MCF 10A (cell line): ENCODE measurements at regions not wholly inside any gene's neighbourhood (a gene's known extent, or its start where the extent isn't known, plus 50 kb on each side); places are given as distances from the start of the nearest gene placed in this dataset.

Source experiments
- BruUV-seq: library from RNA; stranded (reverse); fragments of 400-500 nt; replicated peaks from 2 replicates; lab custom pipeline; 2021; lab: Mats Ljungman, UMichigan
- CTCF ChIA-PET: fragments of 300-600 bp; sonication (Branson Sonifier 250); formaldehyde crosslinking; extraction: SDS; loops from one replicate; lab custom pipeline; 2021; ENCODE audit warnings: antibody characterized with exemption, inconsistent platforms; lab: Yijun Ruan, JAX
- POLR2A ChIA-PET: fragments of 300-600, 350-650 bp; sonication (Branson Sonifier 250); formaldehyde crosslinking; extraction: SDS; loops from one replicate; lab custom pipeline; 2020; ENCODE audit warnings: antibody characterized with exemption, inconsistent platforms; lab: Yijun Ruan, JAX
- DNase-seq: peaks from one replicate; pipeline ENCODE4 v3.0.0-alpha.2; 2018; ENCODE audit not compliant: unreplicated experiment
- H3K27ac Mint-ChIP-seq: one replicate; pipeline ENCODE4 v1.8.0; 2022; ENCODE audit warnings: mild to moderate bottlenecking, low read depth, mixed read lengths; ENCODE audit not compliant: unreplicated experiment
- H3K27me3 Mint-ChIP-seq: one replicate; pipeline ENCODE4 v1.8.0; 2022; ENCODE audit warnings: mixed read lengths; ENCODE audit not compliant: insufficient read depth, unreplicated experiment
- H3K36me3 Mint-ChIP-seq: one replicate; pipeline ENCODE4 v1.8.0; 2022; ENCODE audit warnings: mild to moderate bottlenecking, moderate library complexity, mixed read lengths; ENCODE audit not compliant: insufficient read depth, unreplicated experiment
- H3K4me1 Mint-ChIP-seq: one replicate; pipeline ENCODE4 v1.8.0; 2022; ENCODE audit warnings: mixed read lengths; ENCODE audit not compliant: insufficient read depth, unreplicated experiment
- H3K4me3 Mint-ChIP-seq: one replicate; pipeline ENCODE4 v1.8.0; 2022; ENCODE audit warnings: mild to moderate bottlenecking, moderate library complexity, mixed read lengths; ENCODE audit not compliant: unreplicated experiment
- H3K9me3 Mint-ChIP-seq: one replicate; pipeline ENCODE4 v1.8.0; 2022; ENCODE audit warnings: mixed read lengths; ENCODE audit not compliant: unreplicated experiment
- CTCF ChIP-seq: fragments of 200-600 bp; IDR thresholded peaks from one replicate; pipeline ENCODE4 v1.8.0; 2022; ENCODE audit warnings: antibody characterized with exemption, mild to moderate bottlenecking; ENCODE audit not compliant: unreplicated experiment
- intact Hi-C: fragments of 100-400 bp; cut with micrococcal nuclease; formaldehyde crosslinking; loops from 2 replicates; pipeline ENCODE4 v1.14.1; 2022

DNA sequence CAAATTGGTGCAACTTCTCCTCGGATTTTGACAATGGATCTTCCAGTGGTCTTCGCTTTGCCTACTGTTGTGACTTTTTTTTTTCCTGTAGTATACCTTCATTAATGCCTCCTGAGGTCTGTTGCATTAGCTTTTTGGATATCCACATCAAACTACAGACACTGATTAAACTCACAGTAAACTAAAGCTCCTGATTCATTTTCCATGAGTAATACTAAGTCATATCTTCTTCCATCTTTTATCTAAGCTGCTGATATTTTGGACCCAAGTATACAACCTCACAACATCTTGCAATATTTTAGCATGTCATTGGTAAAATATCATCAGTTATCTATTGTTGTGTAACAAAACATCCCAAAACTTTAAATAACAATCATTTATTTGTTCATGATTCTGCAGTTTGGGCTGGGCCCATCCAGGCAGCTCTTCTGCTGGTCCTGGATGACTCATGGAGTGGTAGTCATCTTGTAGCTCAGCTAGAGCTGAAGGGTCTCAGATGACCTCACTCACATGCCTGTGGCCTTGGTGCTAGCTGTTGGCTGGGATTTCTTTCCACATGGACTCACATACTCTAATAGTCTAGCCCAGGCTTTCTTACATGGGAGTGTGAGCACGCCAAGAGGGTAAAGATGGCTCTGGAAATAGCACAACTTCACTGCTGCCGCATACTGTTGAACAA is 78.3 kb upstream of the SRSF6 start:
- DNase-seq = no peak
- Mint-ChIP-seq H3K27ac (no peak overlapping the region), H3K9me3 (no peaks in the 10 kb centered on the region), H3K36me3 (no peaks in the 10 kb centered on the region), H3K4me3 (no peak overlapping the region), H3K4me1 (no peaks in the 10 kb centered on the region), H3K27me3 (peaks cover 10% of the 10 kb centered on the region)
- POLR2A ChIA-PET = no interaction called here
- BruUV-seq = no TSS peak
- intact Hi-C loops = no loop called here
- CTCF ChIA-PET = interaction anchor here (0.6 to 0.7 kb wide), 2 partner anchors 137 to 1647 kb away, joined by 3 read pairs; no protein-coding TSS in a partner anchor
- TF ChIP-seq CTCF = no peak

DNA sequence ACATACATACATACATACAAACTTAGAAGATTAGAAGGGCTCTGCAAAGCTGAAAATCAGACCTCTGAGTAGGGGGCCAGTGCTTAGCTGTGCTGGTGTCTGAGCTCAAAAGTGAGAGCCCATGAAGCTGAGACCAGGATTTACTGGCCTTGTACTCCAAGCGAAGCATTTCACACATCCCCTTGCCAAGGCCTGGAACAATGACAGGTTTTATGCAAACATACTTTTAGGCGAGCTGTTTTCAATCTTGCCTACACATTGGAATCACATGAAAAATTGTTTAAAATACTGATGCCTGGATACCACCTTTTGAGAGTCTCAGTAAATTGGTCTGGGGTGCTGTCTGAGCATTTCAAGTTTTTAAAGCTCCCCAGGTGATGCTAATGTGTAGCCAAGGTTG is 80.9 kb upstream of the SRSF6 start:
- no peak for TF ChIP-seq CTCF
- no peak for DNase-seq
- H3K27ac Mint-ChIP-seq = no peak overlapping the region
- H3K9me3 Mint-ChIP-seq = no peaks in the 10 kb centered on the region
- no peaks in the 10 kb centered on the region for H3K4me1 Mint-ChIP-seq
- CTCF ChIA-PET = interaction anchor here (1.3 to 1.6 kb wide), 2 partner anchors 11 to 32 kb away, joined by 5 to 10 read pairs; no protein-coding TSS in a partner anchor
- no peaks in the 10 kb centered on the region for H3K36me3 Mint-ChIP-seq
- intact Hi-C loops = no loop called here
- H3K27me3 Mint-ChIP-seq = peaks cover 11% of the 10 kb centered on the region
- BruUV-seq = no TSS peak
- POLR2A ChIA-PET = no interaction called here
- no peak overlapping the region for H3K4me3 Mint-ChIP-seq

DNA sequence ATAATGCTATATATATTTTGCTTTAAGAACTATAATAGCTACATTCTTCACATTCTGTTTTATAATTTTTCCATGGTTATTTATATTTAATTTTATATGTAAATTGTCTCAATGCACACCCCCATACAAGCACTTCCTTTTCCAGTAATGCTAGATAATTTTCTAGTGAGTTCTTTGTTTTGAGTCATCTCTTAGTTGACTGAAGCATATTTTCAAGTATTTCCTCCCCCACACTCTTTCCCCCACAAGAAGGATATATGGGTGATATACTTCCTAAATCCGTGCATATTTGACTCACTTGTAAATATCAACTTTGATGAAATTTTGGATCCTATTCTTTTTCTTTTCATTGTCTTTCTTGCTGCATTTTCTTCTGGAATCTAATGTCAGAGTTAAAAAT is 82.1 kb upstream of the SRSF6 start:
- no peak for DNase-seq
- ChIA-PET CTCF (interaction anchor here (0.6 kb wide), 1 partner anchor 24 kb away, joined by 6 read pairs; no protein-coding TSS in a partner anchor), POLR2A (no interaction called here)
- peaks cover 11% of the 10 kb centered on the region for H3K27me3 Mint-ChIP-seq
- H3K36me3 Mint-ChIP-seq = no peaks in the 10 kb centered on the region
- TF ChIP-seq CTCF = no peak
- intact Hi-C loops = no loop called here
- H3K27ac Mint-ChIP-seq = no peak overlapping the region
- H3K9me3 Mint-ChIP-seq = no peaks in the 10 kb centered on the region
- no peak overlapping the region for H3K4me3 Mint-ChIP-seq
- BruUV-seq = no TSS peak
- H3K4me1 Mint-ChIP-seq = no peaks in the 10 kb centered on the region

DNA sequence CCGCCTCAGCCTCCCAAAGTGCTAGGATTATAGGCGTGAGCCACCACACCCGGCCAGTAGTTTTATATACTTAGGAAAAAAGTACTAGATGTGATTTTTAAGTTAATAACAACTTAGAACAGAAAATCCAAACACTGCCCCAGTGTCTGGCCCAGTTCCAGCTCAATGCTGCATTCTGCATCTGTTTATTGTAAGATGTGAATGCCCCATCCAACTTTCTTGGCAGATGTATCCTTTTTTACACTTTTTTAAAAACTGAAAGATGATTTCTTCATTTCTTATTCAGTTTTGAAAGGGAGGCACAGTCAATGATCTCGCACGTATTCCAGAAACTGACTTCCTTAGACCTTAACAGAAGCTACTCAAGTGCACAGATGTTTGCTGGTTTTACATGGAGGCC is 85.6 kb upstream of the SRSF6 start:
- Mint-ChIP-seq H3K4me3 (no peak overlapping the region), H3K27me3 (peaks cover 23% of the 10 kb centered on the region), H3K36me3 (no peaks in the 10 kb centered on the region), H3K27ac (no peak overlapping the region), H3K9me3 (no peaks in the 10 kb centered on the region), H3K4me1 (no peaks in the 10 kb centered on the region)
- CTCF ChIA-PET = no interaction called here
- TF ChIP-seq CTCF = no peak
- no peak for DNase-seq
- POLR2A ChIA-PET = no interaction called here
- intact Hi-C loops = no loop called here
- BruUV-seq = no TSS peak
